Suppressor macrophage treated with lipopolysaccharide for 4 hours (primary cell): ENCODE measurements at regions not wholly inside any gene's neighbourhood (a gene's known extent, or its start where the extent isn't known, plus 50 kb on each side); places are given as distances from the start of the nearest gene placed in this dataset.

ENCODE experiments used
- DNase-seq: peaks from one replicate; pipeline ENCODE4 v3.0.0-alpha.2; 2020

- DNase-seq: no peak
Observed at GRCh38 chr18:61756244-61756643, 136.6 kb downstream of the RNF152 start.

DNA sequence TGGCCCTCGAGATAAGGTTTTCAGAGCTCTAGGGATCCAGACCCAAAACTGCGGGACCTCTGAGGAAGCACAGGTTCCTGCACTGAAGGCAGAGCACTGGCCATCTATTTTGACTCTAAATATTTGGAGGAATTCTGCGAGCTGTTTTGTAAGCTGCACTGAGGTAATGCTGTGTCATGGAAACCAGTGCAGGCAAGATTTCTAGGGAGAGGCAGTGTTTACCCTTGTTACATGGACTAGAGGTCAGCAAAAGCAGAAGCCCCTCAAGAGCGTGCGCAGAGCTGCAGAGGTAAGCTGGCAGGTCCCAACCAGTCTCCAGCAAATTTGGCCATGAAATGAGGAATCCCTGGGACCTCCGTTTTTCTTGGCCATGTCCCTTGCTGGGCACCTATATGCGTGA is 137.3 kb downstream of the RNF152 start:
- DNase-seq: no peak

- DNase-seq: no peak
Observed at GRCh38 chr18:61754039-61754583, 138.7 kb downstream of the RNF152 start.

DNA sequence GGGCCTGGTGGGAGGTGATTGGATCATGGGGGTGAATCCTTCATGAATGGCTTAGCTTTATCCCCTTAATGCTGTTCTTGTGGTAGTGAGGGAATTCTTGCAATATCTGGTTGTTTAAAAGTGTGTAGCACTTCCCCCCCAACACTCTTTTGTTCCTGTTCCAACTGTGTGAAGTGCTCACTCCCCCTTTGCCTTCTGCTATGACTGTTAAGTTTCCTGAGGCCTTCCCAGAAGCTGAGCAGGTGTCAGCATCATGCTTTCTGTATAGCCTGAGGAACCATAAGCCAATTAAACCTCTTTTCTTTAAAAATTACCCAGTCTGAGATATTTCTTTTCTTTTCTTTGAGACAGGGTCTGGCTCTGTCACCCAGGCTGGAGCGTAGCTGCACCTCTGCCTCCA is 139.4 kb downstream of the RNF152 start:
- no peak for DNase-seq

DNA sequence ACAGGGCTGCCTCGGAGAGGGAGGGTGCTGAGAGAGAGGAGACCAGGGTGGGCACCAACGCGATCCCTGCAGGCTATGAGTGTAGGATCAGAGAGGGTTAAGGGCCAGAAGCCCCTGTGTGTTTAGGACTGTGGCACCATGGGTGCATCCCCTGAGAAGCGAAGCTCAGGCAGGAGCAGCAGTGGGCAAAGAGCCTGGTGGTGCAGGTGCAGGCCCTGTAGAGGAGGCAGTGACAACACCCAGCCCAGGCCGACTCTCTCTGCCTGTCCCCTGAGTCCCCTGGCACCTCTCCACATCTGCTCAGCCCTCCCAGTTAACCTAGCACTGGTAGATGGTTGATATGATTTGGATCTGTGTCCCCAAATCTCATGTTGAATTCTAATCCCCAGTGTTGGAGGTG is 139.8 kb downstream of the RNF152 start:
- DNase-seq: no peak

- no peak for DNase-seq
Observed at GRCh38 chr18:61750840-61751668, 141.8 kb downstream of the RNF152 start.

DNA sequence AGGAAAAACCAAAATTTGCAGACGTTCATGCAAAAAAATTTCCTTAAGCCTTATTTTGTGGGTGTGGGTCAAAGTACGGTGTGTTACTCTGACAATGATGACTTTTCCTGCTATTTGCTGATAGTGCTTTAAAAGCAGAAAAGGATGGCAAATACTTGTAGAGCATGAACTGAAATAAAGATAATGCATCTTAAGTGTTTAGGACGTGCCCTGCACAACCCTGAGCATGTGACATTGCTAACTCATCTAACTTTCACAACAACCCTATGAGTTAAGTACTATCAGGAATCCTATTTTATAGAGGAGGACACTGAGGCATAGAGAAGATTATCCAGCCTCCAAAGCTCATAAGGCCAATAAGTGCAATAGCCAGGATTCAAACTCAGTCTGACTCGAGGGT is 143.3 kb downstream of the RNF152 start:
- DNase-seq: no peak

- DNase-seq: no peak
Observed at GRCh38 chr18:61749031-61749430, 143.8 kb downstream of the RNF152 start.

GRCh38 chr18:61748004-61748403 is 144.8 kb downstream of the RNF152 start:
- DNase-seq: no peak

- no peak for DNase-seq
Observed at GRCh38 chr18:61743775-61744531, 148.9 kb downstream of the RNF152 start.

GRCh38 chr18:61742565-61743429 is 150.0 kb downstream of the RNF152 start:
- peak; percentile 19 for DNase-seq

DNA sequence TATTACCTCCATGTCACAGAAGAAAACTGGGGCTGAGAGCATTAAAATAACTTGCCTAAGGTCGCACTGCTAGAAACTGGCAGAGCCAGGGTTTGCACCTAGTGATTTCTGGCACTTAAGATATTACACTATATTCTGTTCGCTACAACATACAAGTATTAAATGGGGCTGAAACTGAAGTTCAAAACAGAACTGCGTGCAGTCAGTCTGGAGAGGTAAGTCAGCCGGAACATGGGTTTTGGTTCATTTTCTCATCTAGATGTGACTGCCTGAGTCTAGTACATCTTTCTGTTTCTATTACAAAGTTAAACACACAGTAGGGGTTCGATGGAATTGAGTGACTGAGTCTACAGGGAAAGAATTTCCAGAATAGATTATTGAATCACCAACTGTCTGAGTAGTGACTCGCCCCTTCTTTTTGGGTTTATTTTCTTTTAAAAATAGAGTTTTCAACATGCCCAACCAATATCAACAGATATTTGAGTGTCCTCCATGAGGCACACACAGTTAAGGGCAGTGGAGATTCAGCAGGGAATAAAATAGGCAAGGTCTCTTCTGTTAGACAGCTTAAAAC is 150.8 kb downstream of the RNF152 start:
- DNase-seq: no peak

DNA sequence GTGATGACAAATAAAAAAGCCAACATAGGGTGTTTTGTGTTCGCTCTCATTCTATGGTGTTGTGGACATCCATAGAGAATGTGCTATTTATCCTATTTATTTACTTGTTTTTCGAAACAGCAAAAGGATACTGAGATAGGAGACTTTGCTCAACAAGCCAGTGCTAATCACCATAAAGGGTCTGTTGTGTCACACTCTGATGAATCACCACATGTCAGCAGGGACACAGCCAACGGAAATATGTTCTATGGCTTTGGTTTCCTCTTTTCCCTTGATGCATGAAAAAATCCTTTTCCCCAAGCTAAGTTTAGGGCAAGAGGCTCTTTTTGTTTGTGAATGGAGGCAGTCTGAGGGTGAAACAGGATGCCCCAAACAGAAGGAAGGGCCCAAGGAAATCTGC is 154.3 kb downstream of the RNF152 start:
- DNase-seq: peak; percentile 83

DNA sequence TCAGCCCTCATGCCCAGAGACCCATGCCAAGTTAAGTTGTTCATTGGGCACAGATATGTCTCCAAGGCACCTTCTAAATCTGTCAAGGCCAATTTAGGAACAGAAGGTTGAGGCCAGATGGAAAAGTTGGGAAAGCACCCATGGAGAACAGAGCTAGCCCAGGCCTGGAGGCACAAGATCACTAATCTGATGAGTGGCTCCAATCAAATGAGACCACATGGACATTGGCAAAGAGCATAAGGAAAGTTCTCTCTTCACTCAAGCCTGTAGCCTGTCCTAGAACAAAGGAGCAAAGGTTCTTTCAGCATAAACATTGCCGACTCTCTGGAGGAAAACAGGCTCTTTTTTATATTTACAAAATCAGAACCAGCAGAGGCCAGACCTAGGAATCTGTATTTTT is 154.8 kb downstream of the RNF152 start:
- DNase-seq: no peak

GRCh38 chr18:61736133-61736532 is 156.7 kb downstream of the RNF152 start:
- DNase-seq: no peak

DNA sequence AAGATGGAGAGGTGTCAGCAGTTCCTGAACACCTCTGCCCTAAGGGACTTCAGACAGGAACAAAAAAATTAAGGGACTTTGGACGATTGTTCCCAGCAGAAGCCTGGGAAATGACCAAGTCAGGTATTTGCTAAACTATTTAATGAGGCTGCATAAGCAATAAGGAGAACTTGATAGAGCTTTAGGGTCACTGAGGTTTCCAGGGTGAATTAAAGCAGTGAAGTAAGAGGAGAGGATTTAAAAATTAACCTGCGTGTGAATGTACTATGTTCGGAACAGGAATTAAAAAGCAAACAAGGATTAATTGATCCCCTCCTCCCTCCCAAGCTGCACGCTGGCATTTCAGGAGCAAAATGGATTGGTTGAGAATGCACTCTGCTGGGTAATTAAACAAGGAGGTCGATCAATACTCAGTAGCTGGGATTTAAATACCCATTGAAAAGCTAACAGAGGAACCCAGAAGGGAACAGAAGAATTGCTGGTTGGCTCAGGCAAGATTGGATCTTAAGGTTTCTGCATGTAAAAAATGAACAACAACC is 157.2 kb downstream of the RNF152 start:
- no peak for DNase-seq

DNA sequence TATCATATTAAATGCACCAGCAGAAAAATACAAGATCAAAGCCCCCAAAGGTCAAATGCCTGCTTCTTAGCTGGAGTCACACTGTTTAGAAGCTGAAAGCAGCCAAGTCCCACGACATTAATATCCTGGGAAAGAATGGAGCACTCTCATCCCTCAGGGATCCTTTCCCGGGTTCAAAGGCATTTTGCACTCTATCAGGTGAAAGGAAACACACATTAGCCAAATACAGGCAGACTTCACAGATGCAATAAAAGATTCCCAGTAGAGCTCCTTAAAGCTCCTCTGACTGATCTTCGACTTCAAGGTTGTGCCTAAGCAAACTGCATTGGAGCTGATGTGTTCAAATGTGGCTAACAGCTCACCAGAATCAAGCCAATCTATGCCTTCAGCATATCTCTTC is 158.4 kb downstream of the RNF152 start:
- DNase-seq: no peak

DNA sequence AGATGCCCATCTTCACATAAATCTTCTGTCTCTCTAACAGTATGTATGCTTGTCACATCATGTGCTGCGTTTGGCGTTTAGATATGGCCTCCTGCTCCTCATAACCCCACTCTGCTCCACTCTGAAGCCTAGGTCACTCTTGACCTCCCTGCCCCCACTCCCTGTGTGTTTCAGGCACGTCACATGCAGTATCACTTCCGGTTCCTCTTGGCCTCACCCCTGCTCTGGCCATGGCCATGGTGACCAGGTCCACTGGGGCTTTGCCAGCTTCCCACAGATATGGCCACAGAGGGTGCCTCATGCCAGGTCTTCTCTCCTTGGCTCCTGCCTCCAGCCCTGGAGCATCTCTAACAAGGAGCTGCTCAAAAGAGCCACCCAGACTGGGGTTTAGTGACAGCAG is 160.0 kb downstream of the RNF152 start:
- peak; percentile 65 for DNase-seq

GRCh38 chr18:61731693-61732376 is 161.0 kb downstream of the RNF152 start:
- DNase-seq: no peak

- DNase-seq: no peak
Observed at GRCh38 chr18:61731178-61731577, 161.6 kb downstream of the RNF152 start.

- DNase-seq: no peak
Observed at GRCh38 chr18:61729322-61729721, 163.5 kb downstream of the RNF152 start.
